ENCODE measurements at regions not wholly inside any gene's neighbourhood (a gene's known extent, or its start where the extent isn't known, plus 50 kb on each side); places are given as distances from the start of the nearest gene placed in this dataset.
"Not testable (repeated sequence)": the region's sequence is repeated elsewhere in the genome, so short reads cannot be mapped to it uniquely, and the experiment has no call there.

- TF ChIP-seq EZH2phosphoT487 (IDR thresholded peaks at IDR 0.05; ENCODE audit: low read depth), result no peak
- TF ChIP-seq, protein P1, sequence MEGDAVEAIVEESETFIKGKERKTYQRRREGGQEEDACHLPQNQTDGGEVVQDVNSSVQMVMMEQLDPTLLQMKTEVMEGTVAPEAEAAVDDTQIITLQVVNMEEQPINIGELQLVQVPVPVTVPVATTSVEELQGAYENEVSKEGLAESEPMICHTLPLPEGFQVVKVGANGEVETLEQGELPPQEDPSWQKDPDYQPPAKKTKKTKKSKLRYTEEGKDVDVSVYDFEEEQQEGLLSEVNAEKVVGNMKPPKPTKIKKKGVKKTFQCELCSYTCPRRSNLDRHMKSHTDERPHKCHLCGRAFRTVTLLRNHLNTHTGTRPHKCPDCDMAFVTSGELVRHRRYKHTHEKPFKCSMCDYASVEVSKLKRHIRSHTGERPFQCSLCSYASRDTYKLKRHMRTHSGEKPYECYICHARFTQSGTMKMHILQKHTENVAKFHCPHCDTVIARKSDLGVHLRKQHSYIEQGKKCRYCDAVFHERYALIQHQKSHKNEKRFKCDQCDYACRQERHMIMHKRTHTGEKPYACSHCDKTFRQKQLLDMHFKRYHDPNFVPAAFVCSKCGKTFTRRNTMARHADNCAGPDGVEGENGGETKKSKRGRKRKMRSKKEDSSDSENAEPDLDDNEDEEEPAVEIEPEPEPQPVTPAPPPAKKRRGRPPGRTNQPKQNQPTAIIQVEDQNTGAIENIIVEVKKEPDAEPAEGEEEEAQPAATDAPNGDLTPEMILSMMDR (IDR thresholded peaks at IDR 0.05; ENCODE audit: low read depth, low read length), result no peak
- Histone ChIP-seq H3K36me3 (replicated peaks; ENCODE audit: low read depth, low read length) (no peaks in the 10 kb centered on the region), H3K79me2 (ENCODE audit: low read length) (no peaks in the 10 kb centered on the region), H3K4me3 (ENCODE audit: low read length) (no peak overlapping the region), H3K4me2 (ENCODE audit: low read length) (no peak overlapping the region), H3K27me3 (ENCODE audit: low read depth, low read length) (no peaks in the 10 kb centered on the region), H3K27ac (ENCODE audit: low read length) (no peak overlapping the region), H3K9ac (ENCODE audit: low read length) (no peak overlapping the region), H3K9me3 (ENCODE audit: insufficient read depth, low read length) (no peaks in the 10 kb centered on the region), H3K4me1 (ENCODE audit: low read length) (no peaks in the 10 kb centered on the region), H2AFZ (ENCODE audit: low read depth, low read length) (no peak overlapping the region), H4K20me1 (ENCODE audit: insufficient read depth, low read length) (no peaks in the 10 kb centered on the region)
Observed at GRCh38 chr5:92207151-92207550, 824.0 kb upstream of the ARRDC3 start.

GRCh38 chr5:92206681-92207080 lies 823.6 kb upstream of the ARRDC3 start:
- no peaks in the 10 kb centered on the region for H4K20me1 ChIP-seq (ENCODE audit: insufficient read depth, low read length)
- no peaks in the 10 kb centered on the region for H3K9me3 ChIP-seq (ENCODE audit: insufficient read depth, low read length)
- H3K27me3 ChIP-seq (ENCODE audit: low read depth, low read length), result no peaks in the 10 kb centered on the region
- no peak overlapping the region for H2AFZ ChIP-seq (ENCODE audit: low read depth, low read length)
- H3K9ac ChIP-seq (ENCODE audit: low read length), result no peak overlapping the region
- H3K27ac ChIP-seq (ENCODE audit: low read length), result no peak overlapping the region
- H3K4me1 ChIP-seq (ENCODE audit: low read length), result no peaks in the 10 kb centered on the region
- no peak overlapping the region for H3K4me2 ChIP-seq (ENCODE audit: low read length)
- no peak overlapping the region for H3K4me3 ChIP-seq (ENCODE audit: low read length)
- H3K36me3 ChIP-seq (replicated peaks; ENCODE audit: low read depth, low read length), result no peaks in the 10 kb centered on the region
- no peak for TF ChIP-seq EZH2phosphoT487 (IDR thresholded peaks at IDR 0.05; ENCODE audit: low read depth)
- TF ChIP-seq, protein P1 (IDR thresholded peaks at IDR 0.05; ENCODE audit: low read depth, low read length), result no peak
- H3K79me2 ChIP-seq (ENCODE audit: low read length), result no peaks in the 10 kb centered on the region

DNA sequence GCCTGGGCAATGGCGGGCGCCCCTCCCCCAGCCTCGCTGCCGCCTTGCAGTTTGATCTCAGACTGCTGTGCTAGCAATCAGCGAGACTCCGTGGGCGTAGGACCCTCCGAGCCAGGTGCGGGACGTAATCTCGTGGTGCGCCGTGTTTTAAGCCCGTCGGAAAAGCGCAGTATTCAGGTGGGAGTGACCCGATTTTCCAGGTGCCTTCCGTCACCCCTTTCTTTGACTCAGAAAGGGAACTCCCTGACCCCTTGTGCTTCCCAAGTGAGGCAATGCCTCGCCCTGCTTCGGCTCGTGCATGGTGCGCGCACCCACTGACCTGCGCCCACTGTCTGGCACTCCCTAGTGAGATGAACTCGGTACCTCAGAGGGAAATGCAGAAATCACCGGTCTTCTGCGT lies 815.9 kb upstream of the ARRDC3 start:
- H3K4me1 ChIP-seq (ENCODE audit: low read length); H3K9ac ChIP-seq (ENCODE audit: low read length); H4K20me1 ChIP-seq (ENCODE audit: insufficient read depth, low read length); H3K36me3 ChIP-seq (replicated peaks; ENCODE audit: low read depth, low read length); H3K79me2 ChIP-seq (ENCODE audit: low read length); H2AFZ ChIP-seq (ENCODE audit: low read depth, low read length); H3K27me3 ChIP-seq (ENCODE audit: low read depth, low read length); H3K4me3 ChIP-seq (ENCODE audit: low read length); H3K4me2 ChIP-seq (ENCODE audit: low read length); H3K9me3 ChIP-seq (ENCODE audit: insufficient read depth, low read length); H3K27ac ChIP-seq (ENCODE audit: low read length): not testable (repeated sequence)

DNA sequence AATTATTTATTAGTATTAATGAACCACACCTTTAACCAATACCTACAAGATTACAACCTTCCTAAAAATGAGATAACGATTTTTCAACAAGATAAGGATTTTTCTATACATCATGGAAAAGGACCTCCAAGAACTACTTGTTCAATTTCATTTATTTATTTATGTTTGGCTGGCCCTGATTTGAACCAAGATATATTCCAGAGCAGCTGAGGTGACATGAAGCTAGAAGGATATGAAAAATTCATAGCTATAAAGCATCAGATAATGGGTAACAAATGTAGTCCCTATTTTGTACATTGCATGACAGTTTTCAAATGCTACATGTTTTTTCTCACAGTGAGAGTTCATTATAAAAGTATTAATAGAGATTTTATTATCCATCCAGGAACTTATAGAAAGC lies 798.5 kb upstream of the ARRDC3 start:
- Histone ChIP-seq H3K4me1 (ENCODE audit: low read length) (no peaks in the 10 kb centered on the region), H3K27me3 (ENCODE audit: low read depth, low read length) (no peaks in the 10 kb centered on the region), H3K36me3 (replicated peaks; ENCODE audit: low read depth, low read length) (no peaks in the 10 kb centered on the region), H3K4me3 (ENCODE audit: low read length) (no peak overlapping the region), H4K20me1 (ENCODE audit: insufficient read depth, low read length) (no peaks in the 10 kb centered on the region), H3K9ac (ENCODE audit: low read length) (no peak overlapping the region), H2AFZ (ENCODE audit: low read depth, low read length) (no peak overlapping the region), H3K27ac (ENCODE audit: low read length) (no peak overlapping the region), H3K9me3 (ENCODE audit: insufficient read depth, low read length) (no peaks in the 10 kb centered on the region), H3K4me2 (ENCODE audit: low read length) (no peak overlapping the region), H3K79me2 (ENCODE audit: low read length) (no peaks in the 10 kb centered on the region)
- TF ChIP-seq, protein P1 (IDR thresholded peaks at IDR 0.05; ENCODE audit: low read depth, low read length), result no peak
- TF ChIP-seq EZH2phosphoT487 (IDR thresholded peaks at IDR 0.05; ENCODE audit: low read depth), result no peak

DNA sequence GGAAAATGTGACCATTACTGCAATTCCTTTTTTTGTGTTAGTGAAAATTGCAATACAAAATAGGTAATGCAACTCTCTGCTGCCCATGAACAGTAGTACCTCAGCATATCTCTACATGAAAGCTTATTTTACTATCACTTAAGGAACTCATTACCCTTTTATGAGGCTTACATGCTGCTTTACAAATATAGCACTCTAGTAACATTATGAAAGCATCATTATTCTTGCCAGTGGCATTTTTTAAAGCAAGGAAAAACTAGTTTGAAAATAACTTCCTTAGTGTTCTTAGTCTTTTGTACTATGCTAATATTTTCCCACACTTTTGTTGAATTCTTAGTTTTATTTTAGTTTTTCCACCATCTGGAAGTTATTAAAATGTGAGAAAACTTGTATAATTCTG lies 797.3 kb upstream of the ARRDC3 start:
- Histone ChIP-seq H4K20me1 (ENCODE audit: insufficient read depth, low read length) (no peaks in the 10 kb centered on the region), H3K9me3 (ENCODE audit: insufficient read depth, low read length) (no peaks in the 10 kb centered on the region), H3K4me3 (ENCODE audit: low read length) (no peak overlapping the region), H3K4me2 (ENCODE audit: low read length) (no peak overlapping the region), H3K9ac (ENCODE audit: low read length) (no peak overlapping the region), H3K27me3 (ENCODE audit: low read depth, low read length) (no peaks in the 10 kb centered on the region), H3K36me3 (replicated peaks; ENCODE audit: low read depth, low read length) (no peaks in the 10 kb centered on the region), H2AFZ (ENCODE audit: low read depth, low read length) (no peak overlapping the region), H3K4me1 (ENCODE audit: low read length) (no peaks in the 10 kb centered on the region), H3K27ac (ENCODE audit: low read length) (no peak overlapping the region), H3K79me2 (ENCODE audit: low read length) (no peaks in the 10 kb centered on the region)
- no peak for TF ChIP-seq EZH2phosphoT487 (IDR thresholded peaks at IDR 0.05; ENCODE audit: low read depth)
- TF ChIP-seq, protein P1 (IDR thresholded peaks at IDR 0.05; ENCODE audit: low read depth, low read length), result no peak

Measured in OCI-LY3 (cell line).